B cell (primary cell): ENCODE measurements at regions not wholly inside any gene's neighbourhood (a gene's known extent, or its start where the extent isn't known, plus 50 kb on each side); places are given as distances from the start of the nearest gene placed in this dataset.

Experiments used
- ATAC-seq: fragments of 200-7000 bp; cut with Tn5 transposase; one replicate; pipeline ENCODE4 v1.10.0; 2021; ENCODE audit warnings: low read depth, mild to moderate bottlenecking, moderate number of reproducible peaks, moderate library complexity
- CTCF ChIA-PET: fragments of 350-600 bp; sonication (Branson Sonifier 250); formaldehyde crosslinking; loops from one replicate; lab custom pipeline; 2021; ENCODE audit warnings: antibody characterized with exemption, inconsistent platforms; lab: Charles Lee
- POLR2A ChIA-PET: fragments of 350-600 bp; sonication (Branson Sonifier 250); formaldehyde crosslinking; loops from one replicate; lab custom pipeline; 2021; ENCODE audit warnings: antibody characterized with exemption; lab: Charles Lee
- DNase-seq: peaks from one replicate; pipeline ENCODE4 v3.0.0; 2013
- H2AFZ ChIP-seq: 2 replicates; pipeline ENCODE4 v1.6.1; 2012; ENCODE audit warnings: mild to moderate bottlenecking, low read depth, low read length; ENCODE audit not compliant: insufficient read depth, poor library complexity, severe bottlenecking
- H3K27ac ChIP-seq, 2 donors: 1 replicate in 1 of 2; 2 replicates in 1 of 2; pipeline ENCODE4 v1.5.1; 2012 to 2013; ENCODE audit warnings: low read length in 2 of 2, mild to moderate bottlenecking in 2 of 2, moderate library complexity in 1 of 2
- H3K27me3 ChIP-seq, 4 experiments: fragments of 200-600 bp in 1 of 4; sonication (generic) in 1 of 4; replicated peaks in 1 of 4; 1 replicate in 2 of 4; 2 replicates in 2 of 4; pipeline versions ENCODE4 v1.6.1 to v1.7.0; 2013 to 2016; ENCODE audit warnings: low read length in 3 of 4, mild to moderate bottlenecking in 2 of 4, mixed read lengths in 1 of 4, moderate library complexity in 1 of 4; ENCODE audit not compliant: insufficient read depth in 4 of 4, control insufficient read depth in 3 of 4; ENCODE audit errors: control extremely low read depth in 1 of 4
- H3K36me3 ChIP-seq, 2 experiments: replicated peaks in 1 of 2; 1 replicate in 1 of 2; 2 replicates in 1 of 2; pipeline versions ENCODE4 v1.6.1 to v1.7.1; 2013; ENCODE audit warnings: low read length in 1 of 2; ENCODE audit not compliant: insufficient read depth in 2 of 2, control insufficient read depth in 1 of 2; ENCODE audit errors: control extremely low read depth in 1 of 2, extremely low read depth in 1 of 2
- H3K4me1 ChIP-seq, 2 donors: fragments of 200-600 bp in 1 of 2; sonication (generic) in 1 of 2; 1 replicate in 1 of 2; 2 replicates in 1 of 2; pipeline versions ENCODE4 v1.5.1 to v1.6.1; 2013 to 2017; ENCODE audit warnings: low read length in 2 of 2; ENCODE audit not compliant: control insufficient read depth in 2 of 2, insufficient read depth in 2 of 2
- H3K4me2 ChIP-seq: replicated peaks from 2 replicates; pipeline ENCODE3; 2012; ENCODE audit warnings: mild to moderate bottlenecking, low read depth, low read length; ENCODE audit not compliant: poor library complexity, severe bottlenecking
- H3K4me3 ChIP-seq, 5 experiments: fragments of 200-600 bp in 1 of 5; sonication (generic) in 1 of 5; 1 replicate in 3 of 5; 2 replicates in 2 of 5; pipeline versions ENCODE4 v1.5.1 to v1.7.0; 2011 to 2016; ENCODE audit warnings: low read length in 4 of 5, mild to moderate bottlenecking in 4 of 5, low read depth in 2 of 5, control low read depth in 1 of 5, moderate library complexity in 1 of 5; ENCODE audit not compliant: insufficient read depth in 1 of 5; ENCODE audit errors: control extremely low read depth in 1 of 5, extremely low read depth in 1 of 5
- H3K79me2 ChIP-seq: fragments of 200-600 bp; sonication (generic); one replicate; pipeline ENCODE4 v1.6.0; 2016; ENCODE audit warnings: low read length; ENCODE audit not compliant: control insufficient read depth, insufficient read depth
- H3K9ac ChIP-seq: fragments of 200-600 bp; sonication (generic); 2 replicates; pipeline ENCODE4 v1.6.1; 2017; ENCODE audit warnings: mild to moderate bottlenecking, low read length, moderate library complexity
- H3K9me3 ChIP-seq, 3 donors: one replicate each; pipeline versions ENCODE4 v1.6.1 to v1.7.1; 2013; ENCODE audit warnings: low read length in 2 of 3; ENCODE audit not compliant: control insufficient read depth in 2 of 3, insufficient read depth in 1 of 3; ENCODE audit errors: control extremely low read depth in 1 of 3
- H4K20me1 ChIP-seq: 2 replicates; pipeline ENCODE4 v1.6.0; 2012; ENCODE audit warnings: mild to moderate bottlenecking, low read length; ENCODE audit not compliant: insufficient read depth, control insufficient read depth, poor library complexity, severe bottlenecking
- H3K27ac Mint-ChIP-seq: one replicate; pipeline ENCODE4 v1.8.0; 2021; ENCODE audit warnings: mixed read lengths
- H3K27me3 Mint-ChIP-seq: one replicate; pipeline ENCODE4 v1.8.0; 2021; ENCODE audit warnings: mixed read lengths
- H3K4me1 Mint-ChIP-seq: one replicate; pipeline ENCODE4 v1.8.0; 2021; ENCODE audit warnings: mixed read lengths
- H3K4me3 Mint-ChIP-seq: one replicate; pipeline ENCODE4 v1.8.0; 2021; ENCODE audit warnings: mixed read lengths
- H3K9me3 Mint-ChIP-seq: one replicate; pipeline ENCODE4 v1.8.0; 2022; ENCODE audit warnings: mixed read lengths; ENCODE audit not compliant: insufficient read depth
- CTCF ChIP-seq: fragments of 200-600 bp; IDR thresholded peaks from one replicate; pipeline ENCODE4 v1.8.0; 2022; ENCODE audit warnings: antibody characterized with exemption, mild to moderate bottlenecking
- EZH2 ChIP-seq: IDR thresholded peaks from 2 replicates; pipeline ENCODE4 v1.6.1; 2012; ENCODE audit warnings: borderline replicate concordance, low read depth, mild to moderate bottlenecking, moderate library complexity, low read length; ENCODE audit not compliant: insufficient read depth, poor library complexity, severe bottlenecking
- WGBS: methylation state at CpG from one replicate; pipeline ENCODE4 v1.1.5; 2013; ENCODE audit warnings: missing lambda C conversion rate; ENCODE audit not compliant: insufficient coverage; 5-methylcytosine and 5-hydroxymethylcytosine counted together
- intact Hi-C: fragments of 100-400 bp; cut with micrococcal nuclease; formaldehyde crosslinking; loops from one replicate; pipeline ENCODE4 v1.10.0; 2022

DNA sequence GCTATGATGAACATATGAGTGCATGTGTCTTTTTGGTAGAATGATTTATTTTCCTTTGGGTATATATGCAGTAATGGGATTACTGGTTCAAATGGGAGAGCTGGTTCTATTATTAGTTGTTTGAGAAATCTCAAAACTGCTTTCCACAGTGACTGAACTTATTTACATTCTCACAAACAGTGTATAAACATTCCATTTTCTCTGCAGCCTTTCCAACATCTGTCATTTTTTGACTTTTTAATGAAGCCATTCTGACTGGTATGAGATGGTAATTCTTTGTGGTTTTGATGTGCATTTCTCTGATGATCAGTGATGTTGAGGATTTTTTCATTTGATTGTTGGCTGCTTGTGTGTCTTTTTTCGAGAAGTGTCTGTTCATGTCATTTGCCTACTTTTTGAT is 1124.2 kb downstream of the NAALADL2 start:
- intact Hi-C loops: no loop called here
- Mint-ChIP-seq H3K27me3 (no peaks in the 10 kb centered on the region), H3K27ac (no peak overlapping the region), H3K4me1 (no peaks in the 10 kb centered on the region), H3K9me3 (peaks cover 10% of the 10 kb centered on the region), H3K4me3 (no peak overlapping the region)
- POLR2A ChIA-PET: no interaction called here
- DNase-seq (no peak), ATAC-seq (no peak)
- Histone ChIP-seq H3K27ac (no peak overlapping the region), H3K36me3 (no peaks in the 10 kb centered on the region), H3K9ac (no peak overlapping the region), H3K4me3 (no peak overlapping the region), H3K4me2 (no peak overlapping the region), H2AFZ (no peak overlapping the region), H3K27me3 (no peaks in the 10 kb centered on the region), H3K4me1 (no peaks in the 10 kb centered on the region), H4K20me1 (no peaks in the 10 kb centered on the region), H3K9me3 (peaks cover 0 to 1% (median 0%) of the 10 kb centered on the region in 3 donors), H3K79me2 (no peaks in the 10 kb centered on the region)
- CTCF ChIA-PET: no interaction called here
- TF ChIP-seq EZH2: no peak
- TF ChIP-seq CTCF: no peak
- WGBS: no CpG with 5 or more reads among the region's 1 CpG

- Mint-ChIP-seq H3K9me3 (peaks cover 13% of the 10 kb centered on the region), H3K27ac (no peak overlapping the region), H3K4me3 (no peak overlapping the region), H3K27me3 (no peaks in the 10 kb centered on the region), H3K4me1 (no peaks in the 10 kb centered on the region)
- TF ChIP-seq CTCF (no peak), EZH2 (no peak)
- no peaks in the 10 kb centered on the region for H4K20me1 ChIP-seq
- H3K9ac ChIP-seq: no peak overlapping the region
- ATAC-seq: no peak
- no peak overlapping the region for H3K4me3 ChIP-seq
- H3K79me2 ChIP-seq: no peaks in the 10 kb centered on the region
- no peaks in the 10 kb centered on the region for H3K27me3 ChIP-seq
- H3K36me3 ChIP-seq: no peaks in the 10 kb centered on the region
- no peaks in the 10 kb centered on the region for H3K4me1 ChIP-seq
- H3K4me2 ChIP-seq: no peak overlapping the region
- peaks cover 0 to 12% (median 0%) of the 10 kb centered on the region in 3 donors for H3K9me3 ChIP-seq
- no CpG with 5 or more reads among the region's 2 CpGs for WGBS
- intact Hi-C loops: no loop called here
- no peak overlapping the region for H3K27ac ChIP-seq
- no peak for DNase-seq
- ChIA-PET CTCF (no interaction called here), POLR2A (no interaction called here)
- H2AFZ ChIP-seq: no peak overlapping the region
Observed at GRCh38 chr3:175980486-175981090, 1121.5 kb downstream of the NAALADL2 start.
